Muscle of leg (tissue), 3 donors: ENCODE measurements at regions not wholly inside any gene's neighbourhood (a gene's known extent, or its start where the extent isn't known, plus 50 kb on each side); places are given as distances from the start of the nearest gene placed in this dataset.

ENCODE experiments used
- DNase-seq: peaks from one replicate; pipeline ENCODE4 v3.0.0; 2013
- H3K27ac ChIP-seq: one replicate; pipeline ENCODE4 v1.5.1; 2013; ENCODE audit warnings: mild to moderate bottlenecking, low read length, control low read depth
- H3K27me3 ChIP-seq: one replicate; pipeline ENCODE4 v1.6.1; 2013; ENCODE audit warnings: low read length; ENCODE audit not compliant: control insufficient read depth, insufficient read depth
- H3K36me3 ChIP-seq: one replicate; pipeline ENCODE4 v1.6.1; 2013; ENCODE audit warnings: low read length; ENCODE audit not compliant: control insufficient read depth, insufficient read depth
- H3K4me1 ChIP-seq: one replicate; pipeline ENCODE4 v1.6.1; 2013; ENCODE audit warnings: low read length; ENCODE audit not compliant: control insufficient read depth, insufficient read depth
- H3K4me3 ChIP-seq: one replicate; pipeline ENCODE4 v1.5.1; 2013; ENCODE audit warnings: low read length, control low read depth
- H3K9me3 ChIP-seq: replicated peaks from 2 replicates; pipeline ENCODE4 v1.6.1; 2013; ENCODE audit warnings: low read depth, low read length; ENCODE audit not compliant: control insufficient read depth
- WGBS: methylation state at CpG from one replicate; pipeline ENCODE4 v1.1.5; 2013; ENCODE audit warnings: missing lambda C conversion rate; ENCODE audit not compliant: insufficient coverage; 5-methylcytosine and 5-hydroxymethylcytosine counted together

- DNase-seq = peak; percentile 26
- 65% methylated on average over 2 of the region's 6 CpGs for WGBS
- Histone ChIP-seq H3K9me3 (no peaks in the 10 kb centered on the region), H3K27me3 (no peaks in the 10 kb centered on the region), H3K27ac (no peak overlapping the region), H3K4me1 (no peaks in the 10 kb centered on the region), H3K4me3 (no peak overlapping the region), H3K36me3 (no peaks in the 10 kb centered on the region)
Observed at GRCh38 chr1:216983823-216984222, 260.6 kb upstream of the ESRRG start.

DNA sequence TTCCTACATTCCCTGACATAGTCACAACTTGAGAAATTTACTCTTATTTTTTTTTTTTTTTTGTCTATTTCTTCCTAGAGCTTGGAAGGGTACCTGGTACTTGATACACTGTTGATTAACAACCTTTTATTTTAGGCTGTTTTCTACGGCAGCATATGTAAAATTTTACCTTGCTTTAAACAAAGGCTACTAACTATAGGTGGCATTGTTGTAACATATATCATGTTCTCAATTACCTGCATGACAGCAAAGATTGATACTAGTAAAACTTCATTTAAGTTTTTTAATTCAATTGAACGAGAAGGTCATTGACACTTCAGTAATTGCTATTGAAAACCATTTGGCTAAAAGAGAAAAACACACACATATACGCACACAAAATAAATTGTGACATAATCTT lies 238.3 kb upstream of the ESRRG start:
- no CpG with 5 or more reads among the region's 3 CpGs for WGBS
- H3K36me3 ChIP-seq = no peaks in the 10 kb centered on the region

DNA sequence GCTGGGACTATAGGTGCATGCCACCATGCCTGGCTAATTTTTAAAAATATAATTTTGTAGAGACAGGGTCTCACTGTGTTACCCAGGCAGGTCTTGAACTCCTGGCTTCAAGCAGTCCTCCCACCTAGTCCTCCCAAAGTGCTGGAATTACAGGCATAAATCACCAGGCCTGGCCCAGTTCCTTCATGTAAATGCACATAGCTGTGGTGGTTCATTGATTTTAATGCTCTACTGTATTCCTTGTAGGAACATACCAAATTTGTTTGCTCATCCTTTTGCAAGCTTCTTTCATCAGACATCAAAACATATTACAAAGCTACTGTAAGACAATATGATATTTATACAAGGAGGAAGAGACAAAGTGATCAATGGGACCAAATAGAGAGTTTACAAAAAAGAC lies 237.5 kb upstream of the ESRRG start:
- Histone ChIP-seq H3K4me3 (no peak overlapping the region), H3K27ac (no peak overlapping the region), H3K9me3 (peaks cover 3% of the 10 kb centered on the region), H3K4me1 (no peaks in the 10 kb centered on the region), H3K27me3 (no peaks in the 10 kb centered on the region), H3K36me3 (no peaks in the 10 kb centered on the region)
- no peak for DNase-seq

More for the DNA sequence above, 238.3 kb upstream of the ESRRG start:
- no peak for DNase-seq
- Histone ChIP-seq H3K4me1 (no peaks in the 10 kb centered on the region), H3K27me3 (no peaks in the 10 kb centered on the region), H3K27ac (no peak overlapping the region), H3K9me3 (peaks cover under 1% of the 10 kb centered on the region), H3K4me3 (no peak overlapping the region)

DNA sequence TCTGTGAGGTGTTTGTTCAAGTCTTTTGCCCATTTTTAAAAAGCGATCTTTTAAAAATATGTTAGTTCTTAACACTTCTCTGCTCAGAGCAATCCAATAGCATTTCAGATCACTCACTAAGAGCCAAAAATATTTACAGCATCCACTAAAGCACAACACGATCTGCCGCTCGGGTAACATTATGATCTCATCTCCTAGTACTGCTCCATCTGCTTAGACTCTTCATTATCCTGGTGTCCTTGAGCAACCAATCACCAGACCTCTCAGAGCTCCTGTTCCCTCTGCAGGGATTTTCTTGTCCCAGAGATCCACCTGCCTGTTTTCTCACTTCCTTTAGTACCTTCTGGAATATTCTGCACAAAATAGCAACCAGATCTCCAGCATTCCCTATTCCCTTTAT lies 235.3 kb upstream of the ESRRG start:
- 45% methylated on average over 4 of the region's 4 CpGs for WGBS
- no peak overlapping the region for H3K4me3 ChIP-seq
- DNase-seq = peak; percentile 61
- no peaks in the 10 kb centered on the region for H3K4me1 ChIP-seq
- no peaks in the 10 kb centered on the region for H3K36me3 ChIP-seq
- peaks cover 3% of the 10 kb centered on the region for H3K9me3 ChIP-seq
- no peaks in the 10 kb centered on the region for H3K27me3 ChIP-seq
- no peak overlapping the region for H3K27ac ChIP-seq

- Histone ChIP-seq H3K27me3 (no peaks in the 10 kb centered on the region), H3K36me3 (no peaks in the 10 kb centered on the region), H3K4me3 (no peak overlapping the region), H3K9me3 (peaks cover 3% of the 10 kb centered on the region), H3K4me1 (no peaks in the 10 kb centered on the region), H3K27ac (no peak overlapping the region)
- DNase-seq = no peak
- WGBS = 83% methylated on average over 1 of the region's 2 CpGs
Observed at GRCh38 chr1:216953495-216953894, 230.3 kb upstream of the ESRRG start.

DNA sequence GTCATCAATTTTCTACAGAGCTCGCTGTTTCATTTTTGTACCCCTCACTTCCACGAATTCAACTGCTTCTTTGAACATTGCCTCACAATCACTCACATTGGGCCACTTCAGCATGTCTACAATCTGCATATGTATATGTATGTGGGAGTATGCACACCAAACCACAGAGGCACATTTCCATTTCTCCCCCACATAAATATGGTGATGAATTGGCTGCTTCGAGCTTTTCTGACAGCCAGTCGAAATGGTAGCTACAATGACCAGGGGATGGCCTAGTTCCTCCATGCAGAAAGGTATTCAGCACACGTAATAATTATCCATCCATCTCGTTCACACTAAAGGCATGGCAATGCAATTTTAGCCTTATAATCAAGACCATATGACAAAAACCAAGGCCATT lies 229.6 kb upstream of the ESRRG start:
- no peak overlapping the region for H3K27ac ChIP-seq
- no peak for DNase-seq
- H3K36me3 ChIP-seq = no peaks in the 10 kb centered on the region
- H3K9me3 ChIP-seq = peaks cover 3% of the 10 kb centered on the region
- H3K4me1 ChIP-seq = no peaks in the 10 kb centered on the region
- no peak overlapping the region for H3K4me3 ChIP-seq
- 60% methylated on average over 3 of the region's 6 CpGs for WGBS
- no peaks in the 10 kb centered on the region for H3K27me3 ChIP-seq

- no peak for DNase-seq
- no peaks in the 10 kb centered on the region for H3K4me1 ChIP-seq
- 20% methylated on average over 1 of the region's 2 CpGs for WGBS
- H3K36me3 ChIP-seq = no peaks in the 10 kb centered on the region
- H3K27ac ChIP-seq = no peak overlapping the region
- H3K4me3 ChIP-seq = no peak overlapping the region
- H3K9me3 ChIP-seq = no peaks in the 10 kb centered on the region
- no peaks in the 10 kb centered on the region for H3K27me3 ChIP-seq
Observed at GRCh38 chr1:216945538-216946080, 222.4 kb upstream of the ESRRG start.

DNA sequence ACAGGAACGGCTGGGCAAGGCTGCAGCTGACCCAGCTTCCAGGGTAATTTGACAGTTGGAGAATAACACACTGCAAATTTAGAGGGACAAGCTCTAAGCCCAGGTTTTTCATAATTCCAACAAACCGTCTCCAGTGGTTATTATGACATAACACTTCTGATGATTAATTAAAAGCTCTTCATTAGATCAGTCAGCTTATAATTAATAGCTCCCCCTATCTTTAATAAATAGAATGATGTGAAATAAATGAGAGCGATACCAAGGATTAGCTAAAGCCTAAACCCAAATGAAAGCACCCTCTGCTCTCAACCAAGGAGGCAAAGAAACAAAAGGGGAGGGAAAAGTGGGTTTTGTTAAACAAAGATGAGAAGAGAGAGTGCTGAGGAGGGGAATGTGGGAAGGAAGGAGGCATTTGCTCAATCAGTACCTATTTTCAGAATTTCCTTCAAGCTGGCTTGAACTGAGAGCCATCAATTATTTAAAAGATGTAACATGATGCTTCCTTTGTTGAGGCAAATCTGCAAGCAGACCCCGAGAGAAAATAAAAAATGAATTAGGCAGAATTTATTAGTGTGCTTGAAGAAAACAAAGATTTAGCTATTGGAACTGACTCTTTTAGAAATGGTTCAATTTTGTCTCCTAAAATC lies 221.8 kb upstream of the ESRRG start:
- no CpG with 5 or more reads among the region's 4 CpGs for WGBS
- DNase-seq = no peak
- H3K9me3 ChIP-seq = no peaks in the 10 kb centered on the region
- no peaks in the 10 kb centered on the region for H3K27me3 ChIP-seq
- no peak overlapping the region for H3K4me3 ChIP-seq
- no peak overlapping the region for H3K27ac ChIP-seq
- no peaks in the 10 kb centered on the region for H3K4me1 ChIP-seq
- no peaks in the 10 kb centered on the region for H3K36me3 ChIP-seq

GRCh38 chr1:216937491-216937890 lies 214.3 kb upstream of the ESRRG start:
- no peak for DNase-seq
- WGBS = no CpG with 5 or more reads among the region's 1 CpG
- Histone ChIP-seq H3K36me3 (no peaks in the 10 kb centered on the region), H3K27ac (no peak overlapping the region), H3K4me1 (no peaks in the 10 kb centered on the region), H3K4me3 (no peak overlapping the region), H3K27me3 (no peaks in the 10 kb centered on the region), H3K9me3 (no peaks in the 10 kb centered on the region)

DNA sequence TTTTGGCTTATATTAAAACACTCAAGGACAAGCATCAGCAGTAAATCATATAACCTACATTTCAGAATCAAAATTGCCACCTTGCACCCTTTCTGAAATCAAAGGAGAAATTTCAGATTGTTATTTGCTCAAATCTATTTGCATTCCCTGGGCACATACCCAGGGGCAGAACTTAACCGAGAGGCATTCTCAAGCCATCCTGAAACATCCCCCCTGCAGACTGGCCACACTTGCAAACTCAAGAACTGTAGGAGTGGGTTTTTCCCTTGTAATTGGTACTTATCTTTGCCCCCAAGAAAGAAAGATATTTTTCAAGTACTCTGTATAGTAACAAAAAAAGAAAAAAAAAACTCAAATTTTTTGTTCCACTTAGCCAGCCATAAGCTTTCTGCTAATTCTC lies 213.6 kb upstream of the ESRRG start:
- no peaks in the 10 kb centered on the region for H3K27me3 ChIP-seq

DNA sequence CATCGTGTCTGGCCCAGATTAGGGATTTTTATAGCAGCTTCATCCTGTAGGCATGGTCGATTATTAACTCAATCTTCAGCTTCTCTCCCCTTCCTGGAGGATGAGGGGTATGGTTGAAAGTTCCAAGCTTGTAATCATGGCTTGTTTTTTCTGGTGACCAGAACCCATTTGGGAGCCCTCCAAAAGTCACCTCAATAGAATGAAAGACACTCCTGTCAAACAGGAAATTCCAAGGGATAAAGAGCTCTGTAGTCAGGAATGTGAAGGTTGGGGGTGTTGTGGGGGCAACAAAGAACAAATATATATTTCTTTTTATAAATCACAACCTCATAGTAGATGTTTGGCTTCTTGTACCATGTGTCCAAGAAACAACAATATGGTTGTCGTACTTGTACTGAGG lies 212.7 kb upstream of the ESRRG start:
- DNase-seq = no peak
- H3K4me3 ChIP-seq = no peak overlapping the region
- H3K36me3 ChIP-seq = no peaks in the 10 kb centered on the region
- no CpG with 5 or more reads among the region's 3 CpGs for WGBS
- H3K9me3 ChIP-seq = no peaks in the 10 kb centered on the region
- H3K27me3 ChIP-seq = no peaks in the 10 kb centered on the region
- no peaks in the 10 kb centered on the region for H3K4me1 ChIP-seq
- H3K27ac ChIP-seq = no peak overlapping the region

More for the DNA sequence above, 213.6 kb upstream of the ESRRG start:
- no peak for DNase-seq
- no peak overlapping the region for H3K27ac ChIP-seq
- no peaks in the 10 kb centered on the region for H3K36me3 ChIP-seq
- no peaks in the 10 kb centered on the region for H3K4me1 ChIP-seq
- no peaks in the 10 kb centered on the region for H3K9me3 ChIP-seq
- no peak overlapping the region for H3K4me3 ChIP-seq
- no CpG with 5 or more reads among the region's 1 CpG for WGBS
